HEK293T (cell line): ENCODE measurements at regions not wholly inside any gene's neighbourhood (a gene's known extent, or its start where the extent isn't known, plus 50 kb on each side); places are given as distances from the start of the nearest gene placed in this dataset.

Experiments used
- FOXM1 ChIP-seq: fragments of 450-650 bp; IDR thresholded peaks from 2 replicates; pipeline ENCODE4 v1.6.1; 2017; ENCODE audit warnings: mild to moderate bottlenecking, borderline replicate concordance
- NFRKB ChIP-seq: fragments of 450-650 bp; IDR thresholded peaks from 2 replicates; pipeline ENCODE4 v1.6.1; 2016; ENCODE audit warnings: mild to moderate bottlenecking, moderate library complexity

DNA sequence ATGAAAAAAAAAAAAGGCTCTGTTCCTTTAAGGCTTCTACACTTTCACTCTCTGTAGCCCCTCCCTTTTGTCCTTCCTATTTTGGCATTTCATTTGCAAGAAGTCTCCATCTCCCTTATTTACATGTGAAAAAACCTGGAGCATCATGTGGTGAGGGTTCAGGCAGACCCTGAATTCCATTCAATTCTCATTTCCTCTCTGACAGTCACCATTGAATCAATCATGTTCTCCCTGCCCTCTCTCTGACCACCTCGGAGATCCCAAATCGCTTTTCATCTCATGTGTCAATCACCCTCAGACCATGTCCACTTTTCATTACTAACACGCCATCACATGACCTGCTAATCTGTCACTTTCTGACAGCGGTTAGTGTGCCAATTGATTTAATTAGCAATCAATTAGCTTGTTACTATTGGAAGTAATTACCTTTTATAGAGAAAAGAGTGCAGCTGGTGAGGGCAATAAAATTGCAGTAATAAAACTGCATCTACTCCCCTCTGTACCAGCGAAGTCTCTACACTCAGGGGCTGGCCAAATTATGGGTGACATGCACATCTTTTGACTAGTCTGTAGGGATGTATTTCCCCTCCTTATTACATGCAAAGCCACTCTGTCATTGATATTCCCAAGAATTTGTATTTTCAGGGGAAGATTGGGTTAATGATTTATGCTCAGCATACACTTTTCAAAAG lies 317.4 kb downstream of the EN1 start:
- no peak for TF ChIP-seq NFRKB
- no peak for TF ChIP-seq FOXM1
